GM23248 (cell line): ENCODE measurements at regions not wholly inside any gene's neighbourhood (a gene's known extent, or its start where the extent isn't known, plus 50 kb on each side); places are given as distances from the start of the nearest gene placed in this dataset.

Source experiments
- EZH2 ChIP-seq: fragments of 200-600 bp; sonication (generic); IDR thresholded peaks from 2 replicates; pipeline ENCODE4 v1.6.1; 2018; ENCODE audit warnings: antibody characterized with exemption, mild to moderate bottlenecking; ENCODE audit not compliant: insufficient read depth, poor library complexity, severe bottlenecking
- EZH2phosphoT487 ChIP-seq: fragments of 200-600 bp; sonication (generic); IDR thresholded peaks from 2 replicates; pipeline ENCODE4 v1.6.1; 2018; ENCODE audit warnings: antibody characterized with exemption, moderate library complexity, mild to moderate bottlenecking, low read depth; ENCODE audit not compliant: insufficient read depth

GRCh38 chr12:43267818-43268217 lies 284.2 kb downstream of the ADAMTS20 start:
- TF ChIP-seq EZH2phosphoT487 (no peak), EZH2 (no peak)
